Omental fat pad (tissue), 3 donors: ENCODE measurements at regions not wholly inside any gene's neighbourhood (a gene's known extent, or its start where the extent isn't known, plus 50 kb on each side); places are given as distances from the start of the nearest gene placed in this dataset.

Experiments
- ATAC-seq: fragments of 150-250 bp; one replicate; pipeline ENCODE4 v1.9.1; 2016; ENCODE audit warnings: mild to moderate bottlenecking, moderate library complexity; ENCODE audit not compliant: low FRiP score
- DNase-seq: peaks from one replicate; pipeline ENCODE4 v3.0.0-alpha.2; 2019; ENCODE audit warnings: low spot score
- CTCF ChIP-seq, 3 donors: fragments of 450-650 bp; IDR thresholded peaks; one replicate each; pipeline ENCODE4 v1.5.1; 2016 to 2017; ENCODE audit warnings: antibody characterized with exemption in 3 of 3, mild to moderate bottlenecking in 3 of 3, moderate library complexity in 2 of 3

GRCh38 chr16:14353340-14353739 lies 276.7 kb downstream of the PARN start:
- ATAC-seq (no peak), DNase-seq (no peak)
- TF ChIP-seq CTCF (IDR thresholded peaks at IDR 0.05) = no peak

GRCh38 chr16:14351647-14352046 lies 278.4 kb downstream of the PARN start:
- ATAC-seq = no peak
- DNase-seq = no peak
- no peak for TF ChIP-seq CTCF (IDR thresholded peaks at IDR 0.05)

- DNase-seq (no peak), ATAC-seq (no peak)
- TF ChIP-seq CTCF (IDR thresholded peaks at IDR 0.05) = no peak
Observed at GRCh38 chr16:14350626-14351025, 279.4 kb downstream of the PARN start.

- ATAC-seq = no peak
- TF ChIP-seq CTCF (IDR thresholded peaks at IDR 0.05) = no peak
- no peak for DNase-seq
Observed at GRCh38 chr16:14350081-14350480, 279.0 kb downstream of the MRTFB start.

GRCh38 chr16:14347706-14348105 lies 276.6 kb downstream of the MRTFB start:
- DNase-seq (no peak), ATAC-seq (no peak)
- no peak for TF ChIP-seq CTCF (IDR thresholded peaks at IDR 0.05)

- TF ChIP-seq CTCF (IDR thresholded peaks at IDR 0.05) = no peak
- ATAC-seq = no peak
- no peak for DNase-seq
Observed at GRCh38 chr16:14346278-14347142, 275.4 kb downstream of the MRTFB start.

- DNase-seq (no peak), ATAC-seq (no peak)
- TF ChIP-seq CTCF (IDR thresholded peaks at IDR 0.05) = no peak
Observed at GRCh38 chr16:14345512-14346115, 274.5 kb downstream of the MRTFB start.
